PC-3 (cell line): ENCODE measurements at regions not wholly inside any gene's neighbourhood (a gene's known extent, or its start where the extent isn't known, plus 50 kb on each side); places are given as distances from the start of the nearest gene placed in this dataset.
A peak's percentile ranks its signal among the peaks of the same experiment; 100 is the strongest.
"Not testable (repeated sequence)": the region's sequence is repeated elsewhere in the genome, so short reads cannot be mapped to it uniquely, and the experiment has no call there.

ENCODE experiments used
- ATAC-seq: fragments of 200-7000 bp; cut with Tn5 transposase; 2 replicates; pipeline ENCODE4 v1.9.1; 2020; ENCODE audit warnings: mild to moderate bottlenecking, moderate library complexity
- BruUV-seq: library from RNA; stranded (reverse); fragments of 400-500 nt; replicated peaks from 2 replicates; lab custom pipeline; 2021; lab: Mats Ljungman, UMichigan
- CTCF ChIA-PET: fragments of 300-600 bp; sonication (Branson Sonifier 250); formaldehyde crosslinking; loops from one replicate; lab custom pipeline; 2022; ENCODE audit warnings: antibody characterized with exemption; lab: Charles Lee
- POLR2A ChIA-PET: fragments of 300-600 bp; sonication (Branson Sonifier 250); formaldehyde crosslinking; loops from one replicate; lab custom pipeline; 2022; ENCODE audit warnings: antibody characterized with exemption; ENCODE audit not compliant: unreplicated experiment; lab: Charles Lee
- DNase-seq: peaks from one replicate; pipeline ENCODE4 v3.0.0-alpha.2; 2015
- H2AFZ ChIP-seq: fragments of 300-600 bp; sonication (generic); 2 replicates; pipeline ENCODE4 v1.6.0; 2016; ENCODE audit warnings: antibody characterized with exemption, low read length
- H3F3A ChIP-seq: fragments of 300-600 bp; sonication (generic); one replicate; pipeline ENCODE4 v1.6.0; 2017; ENCODE audit warnings: antibody characterized with exemption, low read length, control low read depth, mild to moderate bottlenecking; ENCODE audit not compliant: unreplicated experiment
- H3K27ac ChIP-seq: fragments of 300-600 bp; sonication (generic); 2 replicates; pipeline ENCODE4 v1.5.1; 2016; ENCODE audit warnings: mild to moderate bottlenecking, low read length
- H3K27me3 ChIP-seq: fragments of 300-600 bp; sonication (generic); 2 replicates; pipeline ENCODE4 v1.6.1; 2016; ENCODE audit warnings: low read length, mixed read lengths
- H3K36me3 ChIP-seq: fragments of 300-600 bp; sonication (generic); 2 replicates; pipeline ENCODE4 v1.6.1; 2016; ENCODE audit warnings: low read depth, mixed run types, low read length, mixed read lengths
- H3K4me1 ChIP-seq: fragments of 300-600 bp; sonication (generic); 2 replicates; pipeline ENCODE4 v1.5.1; 2016; ENCODE audit warnings: low read length; ENCODE audit not compliant: insufficient read depth
- H3K4me2 ChIP-seq: fragments of 300-600 bp; sonication (generic); 2 replicates; pipeline ENCODE4 v1.6.0; 2016; ENCODE audit warnings: low read length
- H3K4me3 ChIP-seq: fragments of 300-600 bp; sonication (generic); 2 replicates; pipeline ENCODE4 v1.5.1; 2016; ENCODE audit warnings: mild to moderate bottlenecking, low read length, mixed read lengths
- H3K79me2 ChIP-seq: fragments of 300-600 bp; sonication (generic); 2 replicates; pipeline ENCODE4 v1.6.1; 2017; ENCODE audit warnings: low read length, mixed read lengths
- H3K9ac ChIP-seq: fragments of 300-600 bp; sonication (generic); 2 replicates; pipeline ENCODE4 v1.6.0; 2016; ENCODE audit warnings: mild to moderate bottlenecking, low read length
- H3K9me2 ChIP-seq: fragments of 300-600 bp; sonication (generic); replicated peaks from 2 replicates; pipeline ENCODE4 v1.6.1; 2016; ENCODE audit warnings: mixed run types, low read length, mixed read lengths
- H3K9me3 ChIP-seq: fragments of 300-600 bp; sonication (generic); 2 replicates; pipeline ENCODE4 v1.6.1; 2016; ENCODE audit warnings: low read length, mixed read lengths
- H4K20me1 ChIP-seq: fragments of 300-600 bp; sonication (generic); 2 replicates; pipeline ENCODE4 v1.6.1; 2016; ENCODE audit warnings: low read length, mixed read lengths
- EZH2 ChIP-seq: fragments of 300-600 bp; sonication (generic); IDR thresholded peaks from one replicate; pipeline ENCODE4 v1.6.1; 2017; ENCODE audit warnings: antibody characterized with exemption, mild to moderate bottlenecking, low read length; ENCODE audit not compliant: unreplicated experiment
- EZH2phosphoT487 ChIP-seq: fragments of 300-600 bp; sonication (generic); IDR thresholded peaks from 2 replicates; pipeline ENCODE4 v1.6.1; 2018; ENCODE audit warnings: mild to moderate bottlenecking, antibody characterized with exemption, low read length, borderline replicate concordance
- intact Hi-C: fragments of 100-400 bp; cut with micrococcal nuclease; formaldehyde crosslinking; loops from 2 replicates; pipeline ENCODE4 v1.9.0; 2023
- TF ChIP-seq, protein P1 (sequence below): fragments of 300-600 bp; sonication (generic); conservative IDR thresholded peaks from 2 replicates; pipeline ENCODE4 v1.5.1; 2017; ENCODE audit warnings: antibody characterized with exemption, low read depth, mild to moderate bottlenecking, low read length

DNA sequence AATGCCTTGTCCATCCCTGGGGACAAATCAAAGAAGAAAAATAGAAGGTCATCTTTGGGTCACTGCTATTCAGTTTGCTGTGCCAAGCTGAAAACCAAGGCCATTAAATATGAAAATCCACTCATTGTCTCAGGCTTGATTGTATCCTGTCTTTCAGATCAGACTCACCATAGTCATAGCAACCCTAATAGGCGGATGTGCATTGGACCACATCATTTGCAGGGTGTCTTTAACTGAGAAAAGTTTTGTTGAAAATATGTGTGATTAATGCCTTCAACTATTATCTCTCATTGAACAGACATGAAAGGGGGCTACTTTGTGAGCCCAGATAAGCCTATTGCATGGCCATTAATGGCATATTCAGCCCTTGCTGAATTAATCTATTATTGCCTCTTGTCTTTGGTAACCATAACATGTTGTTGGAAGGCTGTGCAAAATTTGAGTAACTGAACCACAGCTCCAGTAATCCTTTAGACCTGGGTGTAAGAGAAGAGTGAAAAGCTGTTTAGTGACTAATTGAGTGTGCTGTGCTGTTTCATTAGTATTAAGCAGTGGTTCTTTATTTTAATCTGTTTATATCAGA is 453.6 kb upstream of the EPHA5 start:
- H3K4me3 ChIP-seq, result no peak overlapping the region
- no peak for ATAC-seq
- H4K20me1 ChIP-seq, result no peaks in the 10 kb centered on the region
- intact Hi-C loops, result no loop called here
- no peak overlapping the region for H2AFZ ChIP-seq
- TF ChIP-seq EZH2 (no peak), EZH2phosphoT487 (no peak)
- TF ChIP-seq, protein P1, sequence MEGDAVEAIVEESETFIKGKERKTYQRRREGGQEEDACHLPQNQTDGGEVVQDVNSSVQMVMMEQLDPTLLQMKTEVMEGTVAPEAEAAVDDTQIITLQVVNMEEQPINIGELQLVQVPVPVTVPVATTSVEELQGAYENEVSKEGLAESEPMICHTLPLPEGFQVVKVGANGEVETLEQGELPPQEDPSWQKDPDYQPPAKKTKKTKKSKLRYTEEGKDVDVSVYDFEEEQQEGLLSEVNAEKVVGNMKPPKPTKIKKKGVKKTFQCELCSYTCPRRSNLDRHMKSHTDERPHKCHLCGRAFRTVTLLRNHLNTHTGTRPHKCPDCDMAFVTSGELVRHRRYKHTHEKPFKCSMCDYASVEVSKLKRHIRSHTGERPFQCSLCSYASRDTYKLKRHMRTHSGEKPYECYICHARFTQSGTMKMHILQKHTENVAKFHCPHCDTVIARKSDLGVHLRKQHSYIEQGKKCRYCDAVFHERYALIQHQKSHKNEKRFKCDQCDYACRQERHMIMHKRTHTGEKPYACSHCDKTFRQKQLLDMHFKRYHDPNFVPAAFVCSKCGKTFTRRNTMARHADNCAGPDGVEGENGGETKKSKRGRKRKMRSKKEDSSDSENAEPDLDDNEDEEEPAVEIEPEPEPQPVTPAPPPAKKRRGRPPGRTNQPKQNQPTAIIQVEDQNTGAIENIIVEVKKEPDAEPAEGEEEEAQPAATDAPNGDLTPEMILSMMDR, result no peak
- H3K36me3 ChIP-seq, result no peaks in the 10 kb centered on the region
- no peaks in the 10 kb centered on the region for H3K79me2 ChIP-seq
- no peaks in the 10 kb centered on the region for H3K9me2 ChIP-seq
- H3K4me2 ChIP-seq, result no peak overlapping the region
- ChIA-PET CTCF (no interaction called here), POLR2A (no interaction called here)
- H3K9ac ChIP-seq, result no peak overlapping the region
- no peaks in the 10 kb centered on the region for H3K4me1 ChIP-seq
- no TSS peak for BruUV-seq
- DNase-seq, result no peak
- H3F3A ChIP-seq, result no peaks in the 10 kb centered on the region
- H3K27me3 ChIP-seq, result no peaks in the 10 kb centered on the region
- H3K9me3 ChIP-seq, result no peaks in the 10 kb centered on the region
- H3K27ac ChIP-seq, result no peak overlapping the region

DNA sequence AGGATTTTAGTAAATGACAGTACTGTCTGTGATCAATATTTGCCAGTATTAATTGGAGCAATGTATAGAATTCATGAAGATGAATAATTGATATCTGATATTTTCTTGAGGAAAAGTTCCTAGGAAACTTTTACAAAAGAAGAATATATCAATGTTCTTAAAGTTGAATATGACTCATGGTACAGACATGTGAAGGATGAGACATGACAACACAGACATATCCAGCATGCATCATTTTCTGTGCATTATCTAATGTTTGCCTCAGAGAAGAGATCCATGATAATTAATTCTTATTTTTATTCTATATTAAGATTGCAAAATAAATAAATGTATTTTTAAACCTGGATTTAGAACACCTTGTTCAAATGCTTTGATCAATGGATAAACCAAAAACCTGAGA is 452.9 kb upstream of the EPHA5 start:
- H2AFZ ChIP-seq, result no peak overlapping the region
- H3K27me3 ChIP-seq, result no peaks in the 10 kb centered on the region
- no peak overlapping the region for H3K4me2 ChIP-seq
- no peaks in the 10 kb centered on the region for H3F3A ChIP-seq
- H3K9me3 ChIP-seq, result no peaks in the 10 kb centered on the region
- H3K9ac ChIP-seq, result no peak overlapping the region
- H4K20me1 ChIP-seq, result no peaks in the 10 kb centered on the region
- no peaks in the 10 kb centered on the region for H3K79me2 ChIP-seq
- no peaks in the 10 kb centered on the region for H3K9me2 ChIP-seq
- TF ChIP-seq, protein P1, result no peak
- no peak for TF ChIP-seq EZH2
- no peak for TF ChIP-seq EZH2phosphoT487
- H3K4me3 ChIP-seq, result no peak overlapping the region
- BruUV-seq, result no TSS peak
- H3K36me3 ChIP-seq, result no peaks in the 10 kb centered on the region
- no peak overlapping the region for H3K27ac ChIP-seq
- DNase-seq (peak; percentile 33), ATAC-seq (no peak)
- ChIA-PET CTCF (no interaction called here), POLR2A (no interaction called here)
- no peaks in the 10 kb centered on the region for H3K4me1 ChIP-seq
- intact Hi-C loops, result no loop called here

DNA sequence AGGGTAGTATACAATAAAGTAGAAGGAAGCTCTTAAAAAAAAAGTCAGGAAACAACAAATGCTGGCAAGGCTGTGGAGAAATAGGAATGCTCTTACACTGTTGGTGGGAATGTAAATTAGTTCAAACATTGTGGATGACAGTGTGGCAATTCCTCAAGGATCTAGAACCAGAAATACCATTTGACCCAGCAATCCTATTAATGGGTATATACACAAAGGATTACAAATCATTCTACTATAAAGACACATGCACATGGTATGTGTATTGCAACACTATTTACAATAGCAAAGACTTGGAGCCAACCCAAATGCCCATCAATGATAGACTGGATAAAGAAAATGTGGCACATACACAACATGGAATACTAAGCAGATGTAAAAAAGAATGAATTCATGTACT is 444.9 kb upstream of the EPHA5 start:
- H3K4me1 ChIP-seq, ATAC-seq, H3F3A ChIP-seq, intact Hi-C loops, H3K36me3 ChIP-seq, H3K79me2 ChIP-seq, H2AFZ ChIP-seq, H3K9me3 ChIP-seq, H3K9ac ChIP-seq, H3K4me2 ChIP-seq, H3K27me3 ChIP-seq, POLR2A ChIA-PET, H3K4me3 ChIP-seq, H3K27ac ChIP-seq, H3K9me2 ChIP-seq, BruUV-seq, CTCF ChIA-PET, H4K20me1 ChIP-seq: not testable (repeated sequence)
- DNase-seq, result peak; percentile 69
